GM18499 (cell line): ENCODE measurements at regions not wholly inside any gene's neighbourhood (a gene's known extent, or its start where the extent isn't known, plus 50 kb on each side); places are given as distances from the start of the nearest gene placed in this dataset.

Experiments used
- ATAC-seq: cut with Tn5 transposase; IDR thresholded peaks from one replicate; pipeline ENCODE4 v1.9.1; 2021; ENCODE audit warnings: moderate number of reproducible peaks; ENCODE audit not compliant: insufficient read depth, unreplicated experiment

DNA sequence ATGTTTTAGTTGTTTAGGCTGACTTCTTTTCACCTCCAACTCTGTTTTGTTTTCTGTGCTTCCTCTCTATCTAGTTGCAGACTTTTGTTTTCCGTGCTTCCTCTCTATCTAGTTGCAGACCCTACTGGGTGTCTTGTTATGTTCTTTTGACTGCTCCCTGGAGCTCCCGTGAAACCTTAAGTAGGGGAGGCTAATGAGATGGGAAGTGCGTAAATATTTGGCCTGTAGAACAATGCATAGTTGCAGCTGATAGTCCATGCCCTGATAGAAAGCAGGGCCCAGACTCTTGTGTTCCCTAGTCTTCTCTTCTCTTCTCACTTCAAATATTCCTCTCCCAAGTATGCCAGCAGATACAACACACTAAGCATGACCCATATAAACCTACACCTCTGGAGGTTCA is 757.0 kb downstream of the BRINP1 start:
- no peak for ATAC-seq

DNA sequence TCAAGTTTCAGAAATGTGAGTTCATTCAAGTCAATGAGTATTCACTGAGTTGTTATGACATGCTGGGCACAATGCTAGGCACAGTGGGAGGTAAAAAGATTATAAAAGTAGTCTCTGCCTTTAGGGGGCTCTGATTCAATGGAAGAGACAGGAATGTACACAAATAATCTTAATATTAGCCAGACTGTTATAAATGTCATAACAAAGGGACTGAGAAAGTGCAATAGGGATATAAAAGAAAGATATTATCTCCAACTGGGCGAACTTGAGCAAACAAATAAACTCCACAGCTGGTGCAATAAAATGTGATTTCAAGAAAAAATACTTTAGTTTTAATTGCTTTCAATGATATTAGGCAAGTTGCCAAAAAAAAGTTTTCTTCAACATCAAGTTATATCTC is 755.2 kb downstream of the BRINP1 start:
- no peak for ATAC-seq

DNA sequence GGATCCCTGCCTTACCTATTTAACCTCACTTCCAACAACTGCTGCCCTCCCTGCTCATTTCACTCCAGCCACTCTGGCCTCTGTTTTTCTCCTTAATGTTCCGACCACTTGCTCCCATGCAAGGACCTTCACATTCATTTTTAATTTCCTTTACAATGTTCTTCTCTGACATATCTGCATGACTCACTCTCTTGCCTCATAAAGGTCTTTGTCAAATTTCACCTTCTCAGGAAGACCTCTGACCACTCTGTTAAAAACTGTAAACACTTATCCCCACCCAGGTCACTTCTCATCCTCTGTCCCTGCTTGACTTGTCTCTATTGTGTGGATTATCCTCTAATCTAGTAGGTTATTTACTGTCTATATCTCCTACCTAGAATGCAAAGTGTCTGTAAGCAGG is 751.2 kb downstream of the BRINP1 start:
- ATAC-seq = no peak

DNA sequence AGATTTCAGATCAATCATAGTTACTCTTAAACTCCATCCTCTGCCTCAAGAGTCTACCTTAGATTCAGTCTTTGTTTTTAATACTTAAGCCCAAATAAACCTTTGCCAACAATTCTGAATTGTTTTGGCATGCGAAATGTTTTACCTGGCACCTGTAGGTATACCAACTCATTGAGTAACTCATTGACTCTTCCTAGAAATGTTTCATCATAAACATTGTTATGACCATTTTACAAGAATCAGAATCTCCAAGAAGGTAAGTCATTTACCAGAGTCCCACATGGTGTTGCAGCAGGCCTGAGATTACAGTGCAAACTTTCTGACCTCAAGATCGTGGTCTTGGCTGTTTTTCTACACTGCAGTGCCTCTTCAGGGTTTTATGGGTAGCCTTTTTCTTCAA is 750.4 kb downstream of the BRINP1 start:
- no peak for ATAC-seq

DNA sequence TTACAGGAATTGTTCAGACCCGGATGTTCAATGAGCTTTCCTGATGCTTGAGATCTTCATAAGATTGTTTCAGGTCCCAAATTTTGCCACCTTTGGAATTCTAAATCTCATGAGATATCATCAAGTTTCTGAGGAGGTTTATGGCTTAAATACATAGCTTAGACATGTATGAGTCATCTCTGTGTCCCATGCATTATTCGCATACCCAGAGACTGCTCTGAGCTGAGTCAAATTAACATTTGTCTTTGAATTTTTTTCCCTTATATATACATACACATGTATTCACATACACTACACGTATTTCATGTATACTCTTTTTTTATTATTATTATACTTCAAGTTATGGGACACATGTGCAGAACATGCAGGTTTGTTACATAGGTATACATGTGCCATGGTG is 744.6 kb downstream of the BRINP1 start:
- no peak for ATAC-seq

DNA sequence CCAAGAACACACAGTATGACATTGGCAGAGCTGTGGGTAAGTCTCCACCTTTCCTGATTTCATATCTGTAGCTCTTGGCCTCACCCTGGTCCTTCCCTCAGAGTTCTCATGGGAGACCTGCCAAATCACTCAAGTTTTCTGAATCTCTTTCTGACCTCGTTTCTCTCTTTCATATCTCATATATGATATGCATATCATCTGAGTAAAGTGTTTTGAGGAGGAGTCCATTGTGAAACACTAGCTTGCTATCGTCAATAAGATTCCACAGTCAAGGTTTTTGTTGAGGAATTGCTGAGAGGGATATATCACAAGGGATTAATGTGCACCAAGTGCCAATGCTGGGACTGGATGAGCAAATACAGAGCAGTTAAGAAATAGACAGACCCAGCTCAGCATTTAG is 739.2 kb downstream of the BRINP1 start:
- no peak for ATAC-seq

DNA sequence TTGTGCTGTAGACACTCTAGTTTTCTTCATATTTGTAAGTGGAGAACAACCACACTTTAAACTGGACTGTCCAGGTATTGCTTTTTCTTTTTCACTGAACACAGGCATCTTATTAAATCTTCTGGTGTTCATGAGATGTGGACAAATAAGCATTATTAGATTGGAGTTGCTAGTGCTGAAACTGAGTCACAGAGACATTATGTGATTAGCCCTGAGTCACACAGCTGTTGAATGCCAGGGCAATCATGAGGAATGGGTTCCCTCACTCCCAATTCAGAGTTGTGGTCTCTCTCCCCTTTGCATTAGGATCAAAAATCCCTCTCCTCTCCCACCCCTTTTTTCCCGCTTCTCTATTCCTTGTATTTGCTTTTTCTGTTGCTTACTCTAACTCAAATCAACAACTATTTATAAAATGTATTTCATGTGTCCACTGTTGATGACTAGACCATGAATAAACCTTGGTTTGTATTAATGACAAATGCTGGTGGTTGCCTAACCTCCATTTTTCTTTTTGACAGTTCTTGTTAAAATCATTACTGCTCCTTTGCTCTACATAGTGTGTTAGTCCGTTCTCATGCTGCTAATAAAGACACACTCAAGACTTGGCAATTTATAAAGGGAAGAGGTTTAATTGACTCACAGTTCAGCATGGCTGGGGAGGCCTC is 738.2 kb downstream of the BRINP1 start:
- no peak for ATAC-seq

DNA sequence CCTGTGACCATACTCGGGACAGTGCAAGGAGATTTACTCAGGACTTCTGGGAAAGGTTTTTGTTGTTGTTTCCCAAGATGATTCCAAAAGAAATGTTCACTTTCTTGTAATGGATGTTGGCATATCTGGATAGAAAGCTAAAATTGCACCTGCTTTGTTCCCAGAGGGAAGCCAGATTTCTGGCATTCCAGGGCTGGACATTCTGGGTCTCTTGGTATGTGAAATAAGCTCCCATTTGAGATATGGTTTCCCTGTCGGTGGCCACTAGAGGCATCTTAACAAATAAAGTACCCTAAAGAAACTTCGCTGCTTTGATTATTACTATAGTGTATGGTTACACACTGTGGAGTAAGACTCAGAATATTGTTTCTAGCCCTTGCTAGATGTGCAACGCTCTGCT is 737.3 kb downstream of the BRINP1 start:
- ATAC-seq = no peak

DNA sequence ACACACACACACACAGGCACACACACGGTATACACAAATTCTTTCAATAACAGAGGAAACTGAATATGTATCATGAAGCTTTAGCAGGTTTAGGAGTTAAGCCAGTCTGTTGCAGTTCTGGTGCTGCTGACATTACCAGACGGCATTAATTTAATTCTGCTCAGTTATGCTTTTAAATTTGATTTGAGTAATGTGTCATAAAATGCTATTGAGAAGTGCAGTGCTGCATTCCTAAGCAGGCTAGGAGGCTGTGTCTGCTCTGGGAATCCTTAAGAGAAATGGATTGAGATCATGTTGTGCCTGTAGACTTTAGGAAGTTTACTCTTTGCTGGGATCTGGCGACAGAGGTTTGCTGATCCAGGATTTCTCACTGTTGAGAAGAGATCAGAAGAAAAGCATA is 733.8 kb downstream of the BRINP1 start:
- no peak for ATAC-seq

DNA sequence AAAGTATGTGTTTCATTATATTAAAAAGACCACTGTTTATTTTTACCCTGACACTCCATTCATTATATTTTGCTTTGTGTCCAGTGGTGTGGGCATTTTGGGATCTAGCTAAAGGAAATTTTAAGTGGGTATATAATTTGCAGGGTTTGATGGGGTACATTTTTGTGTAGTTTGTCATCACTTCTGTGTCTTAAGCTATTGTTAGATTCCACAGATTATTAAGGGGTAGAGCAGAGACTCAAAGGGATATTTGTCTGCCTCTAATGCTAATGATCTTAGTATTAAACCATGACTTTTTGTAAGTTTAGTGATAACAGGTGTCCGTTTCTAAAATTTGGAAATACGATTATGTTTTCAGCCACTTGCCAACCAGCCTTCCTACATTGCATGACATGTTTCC is 731.6 kb downstream of the BRINP1 start:
- ATAC-seq = no peak

DNA sequence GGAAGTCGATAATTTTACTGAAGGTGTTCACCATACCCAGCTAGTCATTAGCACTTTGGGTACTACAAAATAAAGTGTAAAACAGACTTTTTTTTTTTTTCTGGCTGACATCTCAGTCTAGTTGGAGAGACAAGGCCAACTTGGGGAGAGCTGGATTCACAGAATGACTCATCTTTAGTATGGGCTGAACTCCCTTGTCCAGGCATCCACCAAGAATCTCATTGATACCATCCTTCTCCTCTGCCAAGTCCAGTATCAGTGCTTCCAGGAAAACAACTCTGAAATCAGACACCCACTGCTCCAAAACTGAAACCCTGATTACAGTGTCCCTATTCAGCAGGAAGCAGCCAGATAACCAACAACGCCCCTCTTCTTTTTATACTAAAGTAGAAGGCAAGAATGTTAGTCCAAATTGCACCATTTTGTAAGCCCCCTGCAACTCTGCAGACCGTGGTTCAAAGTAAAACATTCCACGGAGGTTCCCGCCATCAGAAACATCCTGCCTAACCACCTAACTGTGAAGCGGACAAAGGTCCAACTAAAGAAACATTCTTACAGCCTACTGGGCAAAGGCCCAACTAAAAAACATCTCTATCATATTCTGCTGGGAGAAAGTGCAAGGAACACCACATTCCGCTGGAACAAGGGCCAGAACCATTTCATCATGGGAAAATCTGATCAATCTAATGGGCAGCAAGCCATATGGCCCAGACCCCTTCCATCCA is 728.2 kb downstream of the BRINP1 start:
- ATAC-seq = no peak

DNA sequence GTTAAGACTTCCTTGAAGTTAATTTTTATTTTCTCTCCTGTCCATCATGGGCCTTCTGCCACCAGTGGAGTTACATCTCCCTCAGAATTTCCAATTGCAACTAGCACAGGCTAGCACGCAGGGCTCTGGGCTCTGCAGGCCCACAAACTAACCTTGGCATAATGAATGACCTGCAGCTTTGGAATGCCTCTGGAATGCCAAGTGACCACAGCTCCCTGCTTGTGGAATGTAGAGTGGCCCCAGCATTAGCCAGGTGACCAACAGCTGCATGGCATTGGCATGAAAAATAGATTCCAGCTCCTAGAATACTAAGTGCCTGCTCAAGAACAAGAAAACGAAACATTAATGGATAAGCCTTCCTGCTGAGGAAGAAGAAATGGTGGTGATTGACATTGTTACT is 726.1 kb downstream of the BRINP1 start:
- no peak for ATAC-seq

DNA sequence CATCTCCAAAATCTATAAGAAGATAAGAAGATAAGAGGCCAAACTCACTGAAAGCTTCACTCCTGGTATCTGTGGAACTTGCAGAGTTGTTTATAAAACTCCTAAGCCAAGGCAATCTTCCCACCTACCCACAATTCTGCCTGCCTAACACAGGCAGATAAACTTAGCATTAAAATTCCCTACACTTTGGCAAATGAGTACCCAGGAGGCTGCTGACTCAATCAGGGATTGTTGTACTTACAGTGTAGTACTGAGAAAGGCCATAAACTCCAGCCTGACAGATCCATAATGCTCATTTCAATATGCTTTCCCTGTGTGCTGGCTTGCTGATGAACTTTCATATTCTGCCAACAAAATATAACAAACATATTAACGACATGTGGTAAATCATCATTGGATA is 725.2 kb downstream of the BRINP1 start:
- no peak for ATAC-seq

DNA sequence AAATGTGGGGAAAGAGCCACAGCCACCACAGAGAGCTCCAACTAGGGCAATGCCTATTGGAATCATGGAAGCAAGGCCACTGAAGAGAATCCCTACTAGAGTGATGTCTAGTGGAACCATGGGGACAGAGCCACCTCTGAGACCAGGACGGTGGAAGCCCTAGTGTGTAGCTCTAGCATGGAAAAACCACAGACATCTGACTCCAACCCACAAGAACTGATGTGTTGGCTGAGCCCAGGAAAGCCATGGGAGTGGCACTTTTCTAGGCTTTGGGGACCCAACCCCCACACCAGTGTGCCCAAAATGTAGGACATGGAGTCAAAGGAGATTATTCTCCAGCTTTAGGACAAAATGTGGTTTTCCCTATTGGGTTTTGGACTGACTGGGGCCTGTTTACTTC is 721.9 kb downstream of the BRINP1 start:
- ATAC-seq = no peak

DNA sequence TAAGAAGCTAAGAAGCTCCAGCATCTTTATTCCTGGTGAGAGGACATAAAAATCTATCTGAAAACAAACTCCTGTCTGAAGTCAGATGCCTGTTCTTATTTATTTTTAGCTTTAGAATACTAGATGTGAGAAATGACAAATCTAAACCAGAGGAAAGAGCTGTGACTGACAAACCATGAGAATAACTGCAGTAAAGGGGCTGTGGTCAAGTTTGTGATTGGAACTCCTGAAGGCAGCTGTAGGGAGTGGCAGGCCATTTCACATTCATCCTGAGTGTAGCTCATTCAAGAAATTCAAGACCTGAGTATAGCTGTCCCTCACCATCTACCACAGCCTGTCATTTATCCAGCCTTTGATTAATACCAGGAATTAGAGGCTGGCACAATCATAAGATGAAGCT is 718.8 kb downstream of the BRINP1 start:
- ATAC-seq = no peak

DNA sequence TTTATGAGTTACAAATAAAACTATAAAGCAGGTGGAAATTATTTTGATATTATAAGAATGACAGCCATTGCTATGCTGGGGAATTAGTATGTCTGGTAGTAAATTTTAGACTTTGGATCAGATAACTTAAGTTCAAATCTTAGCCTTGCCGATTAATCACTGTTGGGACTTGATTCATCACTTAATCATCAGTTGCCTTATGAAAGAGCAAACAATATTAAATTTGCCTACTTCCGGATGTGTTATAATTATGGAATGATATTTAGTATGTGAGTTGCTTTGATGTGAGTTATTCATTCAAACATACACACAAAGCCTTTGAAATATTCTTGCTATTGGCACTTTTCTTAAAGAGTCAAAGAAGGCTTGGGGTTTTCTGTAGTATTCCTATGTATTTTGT is 717.7 kb downstream of the BRINP1 start:
- ATAC-seq = no peak

DNA sequence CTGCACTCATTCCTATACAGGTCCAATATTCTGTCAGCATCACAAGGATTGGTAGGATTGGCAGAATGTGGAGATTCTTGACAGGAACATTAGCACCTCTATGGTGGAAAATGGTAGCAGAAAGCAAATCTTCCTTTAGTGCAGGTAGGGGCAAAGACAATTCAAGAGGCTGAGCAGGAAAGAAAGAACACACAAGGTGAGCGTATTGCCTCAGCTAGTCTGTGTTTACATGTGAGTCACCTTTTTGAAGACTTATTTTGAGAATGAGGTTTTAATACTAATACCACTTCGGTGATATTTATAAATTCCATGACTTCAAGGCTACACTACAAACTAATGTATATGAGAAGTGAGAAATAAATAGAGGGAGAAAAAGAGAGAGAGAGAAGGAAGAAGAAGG is 717.0 kb downstream of the BRINP1 start:
- no peak for ATAC-seq

DNA sequence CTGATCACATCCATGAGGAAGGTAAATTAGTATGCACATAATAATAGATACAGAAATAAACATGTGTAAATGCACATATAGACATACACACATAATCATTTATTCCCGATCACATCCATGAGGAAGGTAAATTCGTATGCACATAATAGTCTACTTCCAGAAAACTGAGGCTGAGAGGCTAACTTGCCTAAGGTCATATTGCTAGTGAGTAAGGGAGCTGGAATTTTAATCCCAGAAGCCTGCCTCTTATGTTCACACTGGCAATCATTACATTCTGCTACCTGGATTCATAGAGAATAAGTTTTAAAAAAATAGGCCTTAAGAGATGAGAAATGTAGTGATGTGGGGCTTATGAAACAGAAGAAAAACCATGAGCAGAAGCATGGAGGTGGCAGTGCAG is 716.3 kb downstream of the BRINP1 start:
- ATAC-seq = no peak

DNA sequence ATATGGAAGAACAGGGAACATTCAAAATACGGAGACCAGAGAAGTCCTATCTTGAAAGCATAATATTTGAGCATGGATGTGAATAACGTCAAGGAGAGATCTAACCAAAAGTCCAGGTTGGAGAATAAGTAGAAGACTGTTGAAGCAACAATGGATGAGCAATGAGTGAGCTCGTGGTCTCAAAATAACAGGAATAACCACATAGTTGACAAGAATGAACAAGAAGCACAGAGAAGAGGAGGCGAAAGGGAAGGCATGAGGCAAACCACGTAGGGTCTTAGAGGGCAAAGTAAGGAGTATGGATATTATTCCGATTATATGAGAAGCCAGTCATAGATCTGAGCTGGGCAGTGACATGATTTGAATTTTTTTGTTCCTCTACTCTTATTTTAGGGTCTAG is 710.2 kb downstream of the BRINP1 start:
- ATAC-seq = no peak

DNA sequence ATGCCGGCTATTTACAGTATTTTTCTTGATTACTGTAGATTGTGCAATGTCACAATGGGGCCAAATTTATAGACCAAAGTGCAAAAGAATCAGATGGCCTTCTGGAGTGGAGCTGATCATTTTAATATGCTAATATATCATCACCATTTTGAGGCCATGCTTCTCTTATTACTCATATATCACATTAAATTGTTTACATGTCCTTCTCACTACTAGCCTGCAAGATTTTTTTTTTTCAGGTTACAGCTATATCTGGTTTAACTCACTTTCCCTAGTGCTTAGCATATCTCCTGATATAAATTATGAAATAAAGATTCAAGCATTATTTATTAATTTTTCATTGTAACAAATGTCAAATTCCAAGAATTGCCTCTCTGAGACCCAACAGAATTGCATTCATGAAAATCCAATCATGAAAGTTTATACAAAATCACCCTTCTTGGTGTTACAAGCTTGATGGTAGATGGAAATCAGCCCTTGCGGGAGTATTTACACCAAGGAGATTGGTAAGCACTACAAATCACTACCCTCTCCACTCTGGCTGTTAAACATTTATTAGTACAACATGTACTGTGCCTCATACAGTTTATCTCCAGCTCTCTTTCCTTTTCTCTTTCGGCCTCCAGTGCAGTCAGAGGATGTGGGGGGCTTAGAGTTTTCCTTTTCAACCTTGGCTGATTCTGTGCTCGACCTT is 703.9 kb downstream of the BRINP1 start:
- ATAC-seq = no peak

DNA sequence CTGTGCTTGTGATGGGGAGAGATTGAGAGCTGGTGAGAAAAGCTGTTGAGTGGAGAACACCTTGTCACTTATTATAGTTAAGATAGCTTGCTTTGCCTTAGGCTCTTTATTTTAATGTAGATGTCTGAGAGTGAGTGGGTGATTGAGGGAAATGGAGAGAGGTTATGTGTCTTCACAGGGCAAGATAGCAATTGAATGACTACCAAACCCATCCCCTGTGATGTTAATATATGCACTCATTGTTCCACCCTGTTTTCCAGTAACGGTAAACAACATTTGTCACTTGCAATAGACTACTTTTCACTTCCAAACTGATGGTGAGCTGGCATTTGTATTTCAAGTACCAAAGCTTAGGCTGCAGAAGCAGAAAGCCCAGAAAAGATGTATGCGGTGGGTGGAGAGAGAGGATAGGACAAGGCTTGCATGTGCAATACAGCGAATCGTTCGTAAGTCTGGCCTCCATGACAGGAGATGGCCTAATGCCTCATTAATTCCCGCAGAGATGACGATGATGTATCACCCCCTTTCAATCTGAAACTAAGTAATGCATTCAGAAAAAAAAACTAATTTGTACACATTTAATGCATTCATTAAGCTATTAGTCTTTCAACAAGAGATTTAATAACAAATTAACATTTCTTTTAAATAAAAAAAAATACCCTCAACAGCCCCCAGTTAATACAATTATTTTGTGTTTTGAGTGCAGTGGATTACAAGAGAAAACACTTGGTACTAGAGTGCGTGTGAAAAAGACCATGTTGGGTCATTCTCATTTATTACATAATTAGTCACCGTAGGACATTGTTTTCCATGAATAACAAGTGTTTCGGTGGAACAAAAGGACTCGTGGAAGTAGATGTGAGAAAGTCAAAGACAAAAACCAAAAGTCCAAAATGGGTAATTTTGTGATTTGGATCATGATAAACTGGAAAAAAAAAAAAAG is 699.0 kb downstream of the BRINP1 start:
- no peak for ATAC-seq
